Mucosa of gallbladder (tissue), 1 donor: ENCODE measurements at regions not wholly inside any gene's neighbourhood (a gene's known extent, or its start where the extent isn't known, plus 50 kb on each side); places are given as distances from the start of the nearest gene placed in this dataset.
"Not testable (repeated sequence)": the region's sequence is repeated elsewhere in the genome, so short reads cannot be mapped to it uniquely, and the experiment has no call there.

Experiments used
- DNase-seq: peaks from one replicate; pipeline ENCODE4 v3.0.0-alpha.2; 2020; ENCODE audit warnings: low spot score
- donor health status: DM: no; HTN: no; CAD: no.

DNA sequence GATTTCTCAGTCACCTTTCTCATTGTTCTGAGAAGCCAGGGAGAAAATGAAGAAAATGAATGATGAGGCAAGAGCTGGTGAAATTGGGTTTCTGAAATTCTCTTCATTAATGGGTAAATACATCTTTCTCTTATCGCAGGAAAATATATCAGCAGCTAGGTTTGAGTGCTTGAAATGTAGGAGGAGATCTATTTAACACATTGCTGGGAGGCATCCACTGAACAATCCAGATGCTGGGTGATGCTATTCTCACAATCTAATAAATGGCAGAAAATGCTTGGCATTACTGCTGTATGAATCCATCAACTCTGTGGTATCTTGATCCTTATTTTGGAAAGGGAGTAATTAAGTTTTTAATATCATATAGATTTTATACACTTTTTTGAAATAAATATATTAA is 199.6 kb upstream of the LRP1B start:
- no peak for DNase-seq

DNA sequence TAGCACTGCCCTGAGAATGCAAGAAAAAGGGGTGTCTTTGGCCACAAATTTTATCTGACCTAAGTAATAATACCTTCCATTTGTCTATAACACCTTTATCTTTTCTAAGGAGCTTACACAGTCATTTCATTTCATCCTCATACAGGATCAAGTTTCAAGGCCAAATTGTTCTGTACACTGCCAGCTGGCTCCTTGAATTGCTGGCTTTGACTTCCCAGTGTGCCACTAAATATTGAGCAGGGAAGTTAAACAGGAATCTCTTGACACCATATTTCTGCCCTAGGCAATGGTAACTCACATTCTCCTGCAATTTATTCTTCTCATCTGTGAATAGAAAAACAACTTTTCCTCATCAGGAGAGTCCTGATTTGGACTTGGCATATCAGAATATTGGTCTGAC is 195.1 kb upstream of the LRP1B start:
- peak; percentile 13 for DNase-seq

DNA sequence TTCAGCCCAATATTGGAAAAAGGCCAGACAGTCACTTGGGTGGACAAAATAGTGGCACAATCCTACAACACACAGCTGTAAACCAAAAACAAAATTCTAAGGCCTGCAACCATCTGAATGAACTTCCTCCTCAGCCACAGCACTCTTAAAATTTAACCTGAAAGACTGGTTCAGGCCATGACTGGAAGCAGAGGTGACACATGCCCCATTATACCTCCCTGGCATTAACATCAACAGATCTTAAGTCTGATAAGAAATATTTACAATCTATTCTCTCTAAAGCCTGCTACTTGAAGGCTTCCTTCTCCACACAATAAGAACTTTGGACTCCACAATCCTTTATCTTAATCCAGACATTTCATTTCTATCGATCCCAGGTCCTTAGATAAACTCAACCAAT is 192.4 kb upstream of the LRP1B start:
- DNase-seq: peak; percentile 55

DNA sequence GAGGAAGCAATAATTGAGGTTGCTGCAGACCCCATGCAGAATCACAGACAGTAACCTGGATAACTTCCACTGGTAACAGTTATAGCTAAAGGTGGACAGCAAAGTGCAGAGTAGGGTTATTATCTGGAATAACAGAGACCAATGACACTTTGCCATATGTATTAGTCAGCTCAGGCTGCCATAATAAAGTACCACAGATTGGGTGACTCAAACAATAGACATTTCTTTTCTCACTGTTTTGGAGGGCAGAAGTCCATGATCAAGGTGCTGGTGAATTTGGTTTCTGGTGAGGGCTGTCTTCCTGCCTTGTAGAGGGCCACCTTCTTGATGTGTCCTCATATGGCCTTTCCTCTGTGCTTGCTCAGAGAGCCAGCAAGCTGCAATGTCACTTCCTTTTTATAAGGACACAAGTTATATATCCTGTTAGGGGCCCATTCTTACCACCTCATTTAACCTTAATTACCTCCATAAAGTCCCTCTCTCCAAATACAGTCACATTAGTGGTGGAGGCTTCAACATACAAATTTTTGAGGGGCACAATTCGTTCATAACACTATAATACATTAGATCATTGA is 191.0 kb upstream of the LRP1B start:
- no peak for DNase-seq

DNA sequence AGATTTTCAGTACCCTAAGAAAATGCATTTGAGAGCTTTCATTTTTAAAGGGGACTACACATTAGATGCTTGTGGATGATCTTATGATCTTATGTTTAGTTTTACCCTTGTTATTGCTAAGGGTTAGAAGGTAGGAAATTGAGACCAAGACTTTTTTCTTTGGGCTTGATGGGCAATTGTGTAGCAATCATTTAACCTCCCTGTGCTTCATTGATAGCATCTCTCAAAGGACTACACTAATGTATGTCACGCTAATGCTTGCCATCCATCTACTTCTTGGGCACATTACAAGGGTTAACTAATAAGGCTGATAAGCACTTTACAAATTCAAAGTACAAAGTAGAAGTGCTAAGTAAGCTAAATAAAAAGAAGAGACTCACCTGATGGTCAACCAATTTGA is 189.3 kb upstream of the LRP1B start:
- no peak for DNase-seq

DNA sequence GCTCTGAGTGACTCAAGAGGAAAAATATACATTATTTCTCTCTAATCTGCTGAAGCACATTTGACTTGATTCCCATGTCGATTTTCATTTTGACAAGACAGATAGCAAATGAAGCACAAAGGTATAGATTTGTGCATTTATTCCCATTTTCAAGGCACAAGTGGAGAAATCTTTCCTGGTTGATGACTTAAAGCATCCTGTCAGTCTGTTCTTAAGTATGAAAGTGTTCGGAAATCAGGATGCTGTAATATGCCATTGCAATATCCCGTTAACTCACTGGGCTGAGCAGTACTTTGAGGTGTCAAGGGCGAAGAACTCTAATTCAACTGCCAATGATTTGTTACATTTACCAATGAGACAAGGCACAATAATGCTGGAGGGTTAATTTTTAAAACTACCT is 185.2 kb upstream of the LRP1B start:
- DNase-seq: no peak

DNA sequence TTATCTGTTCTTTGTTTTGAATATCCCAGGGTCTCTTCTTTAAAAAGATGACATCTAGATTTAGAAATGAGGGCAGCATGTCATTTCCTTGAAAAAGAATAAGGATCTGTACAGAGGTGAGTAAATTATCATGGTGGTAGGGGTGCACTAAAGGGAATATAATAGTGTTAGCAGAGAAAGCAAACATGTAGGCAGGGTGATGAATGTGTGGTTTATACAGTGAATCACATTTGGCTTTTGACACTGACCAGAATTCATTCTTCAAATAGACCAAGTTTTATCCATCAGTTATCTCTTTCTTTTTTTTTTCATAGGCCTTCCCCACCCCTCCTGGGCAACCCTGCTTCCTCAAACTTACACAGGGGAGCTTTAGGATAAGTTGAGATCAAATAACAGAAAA is 184.5 kb upstream of the LRP1B start:
- DNase-seq: no peak

DNA sequence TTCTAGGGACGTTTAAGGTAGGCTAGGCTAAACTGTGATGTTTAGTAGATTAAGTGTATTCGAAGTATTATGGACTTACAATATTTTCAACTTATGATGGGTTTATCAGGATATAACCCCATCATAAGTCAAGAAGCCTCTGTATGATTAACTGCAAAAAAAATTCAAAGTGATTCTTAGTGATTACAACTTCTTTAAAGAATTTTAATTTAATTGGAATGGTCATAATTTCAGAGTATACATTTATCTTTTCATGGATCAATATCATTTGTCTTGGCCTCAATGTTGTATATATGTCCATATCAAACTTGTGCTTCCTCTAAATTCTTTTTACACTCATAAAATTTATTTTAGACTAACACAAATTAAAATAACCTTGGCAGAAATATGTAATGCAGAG is 183.3 kb upstream of the LRP1B start:
- DNase-seq: no peak

DNA sequence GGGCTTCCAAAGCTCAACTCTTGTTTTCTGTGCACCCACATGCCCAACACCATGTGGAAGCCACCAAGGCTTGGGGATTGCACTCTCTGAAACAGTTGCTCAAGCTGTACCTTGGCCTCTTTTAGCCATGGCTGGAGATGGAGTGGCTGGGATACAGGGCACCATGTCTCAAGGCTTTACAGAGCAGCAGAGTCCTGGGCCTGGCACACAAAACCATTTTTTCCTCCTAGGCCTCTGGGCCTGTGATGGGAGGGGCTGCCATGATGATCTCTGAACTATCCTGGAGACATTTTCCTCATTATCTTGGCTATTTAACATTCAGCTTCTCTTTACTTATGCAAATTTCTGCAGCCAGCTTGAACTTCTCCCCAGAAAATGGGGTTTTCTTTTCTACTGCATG is 179.7 kb upstream of the LRP1B start:
- no peak for DNase-seq

DNA sequence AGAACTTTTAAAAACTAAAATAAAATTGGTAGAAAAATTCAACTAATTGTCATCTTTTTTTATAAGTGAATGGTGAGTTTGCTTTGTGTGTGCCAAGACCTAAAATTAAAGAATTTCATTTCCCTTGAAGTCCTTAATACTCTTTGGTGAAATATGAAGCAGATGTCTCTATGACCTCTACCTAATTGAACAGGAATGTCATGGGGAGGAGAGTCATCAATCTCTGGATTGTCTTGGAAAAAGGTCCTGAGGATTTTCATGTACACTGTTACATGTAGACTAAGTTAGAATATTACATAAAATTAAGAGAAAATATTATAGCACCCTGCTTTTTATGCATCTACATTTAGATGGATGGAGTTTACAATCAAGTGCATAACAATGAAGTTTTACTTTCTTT is 177.9 kb upstream of the LRP1B start:
- DNase-seq: no peak

DNA sequence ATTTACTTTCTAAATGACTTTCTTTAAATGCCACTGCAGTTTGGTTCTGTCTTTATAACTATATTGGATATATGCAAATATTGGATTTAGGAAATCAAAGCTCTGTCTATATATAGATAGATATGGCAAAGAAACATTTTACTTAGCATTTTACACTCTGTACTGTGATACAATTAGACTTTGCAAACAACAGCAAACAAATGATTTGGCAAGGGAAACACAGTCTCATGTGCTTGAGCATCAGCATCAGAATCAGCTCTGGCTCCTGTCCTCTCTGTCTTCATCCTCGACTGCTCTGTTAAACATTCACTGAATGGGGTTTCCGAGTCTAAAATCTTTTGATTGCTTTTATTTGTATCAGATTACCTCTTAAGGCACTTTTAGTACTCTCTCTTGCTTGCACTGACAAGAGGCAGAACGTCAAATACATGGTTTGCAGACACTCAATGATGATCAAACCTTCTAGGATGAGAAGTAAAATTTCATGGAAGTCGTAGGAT is 176.8 kb upstream of the LRP1B start:
- DNase-seq: no peak

DNA sequence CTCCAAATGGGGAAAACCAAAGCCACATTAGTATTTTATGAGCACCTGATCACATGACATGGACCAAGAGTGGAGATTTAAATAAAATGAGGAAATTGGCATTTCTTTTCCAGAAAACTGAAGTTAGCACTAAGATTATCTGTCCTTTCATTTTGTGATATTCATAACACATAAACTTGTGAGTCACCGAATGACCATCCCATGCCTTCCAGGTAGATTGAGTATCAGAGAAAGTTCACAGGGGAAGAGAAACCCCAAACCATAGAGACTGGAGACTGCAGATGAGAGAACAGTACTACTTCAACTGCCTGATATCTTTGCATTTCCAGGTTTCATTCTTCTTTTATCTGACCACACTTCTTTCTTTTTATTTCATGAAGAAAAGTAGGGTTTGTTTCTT is 176.3 kb upstream of the LRP1B start:
- no peak for DNase-seq

DNA sequence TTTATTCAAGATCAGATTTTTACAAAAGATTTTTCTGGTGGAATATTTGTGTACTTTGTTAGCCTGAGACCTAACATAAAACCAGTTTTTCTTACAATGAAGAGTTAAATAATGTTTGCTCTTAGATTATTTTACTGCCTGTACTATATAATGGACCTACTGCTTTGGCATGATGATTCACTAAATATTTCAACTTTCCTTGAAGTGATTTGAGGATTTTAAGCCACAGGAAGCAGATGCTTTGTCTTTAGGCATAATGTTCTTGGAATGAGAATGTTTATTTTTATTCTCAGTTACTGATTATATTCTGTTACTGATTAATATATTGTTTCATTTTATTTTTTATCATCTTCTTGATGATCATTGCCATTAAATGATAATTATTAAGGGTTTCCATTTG is 175.3 kb upstream of the LRP1B start:
- DNase-seq: no peak

DNA sequence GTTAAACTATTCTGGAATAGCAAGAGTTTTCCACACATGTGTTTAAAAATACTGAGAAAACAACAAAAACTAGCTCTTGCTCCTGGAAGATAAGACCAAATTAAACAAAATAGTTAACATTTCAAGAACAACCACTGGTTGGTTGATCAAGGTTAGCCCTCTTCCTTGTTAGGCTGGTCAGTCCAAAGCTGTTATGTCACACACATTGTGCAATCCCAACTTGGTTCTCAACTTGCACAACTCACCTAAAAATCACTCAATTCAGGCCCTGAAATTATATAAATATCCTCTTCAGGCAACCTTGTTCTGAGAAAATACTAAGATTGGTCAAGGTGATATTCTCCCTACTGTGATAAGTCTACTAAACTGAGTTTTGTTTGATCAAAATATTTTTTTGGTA is 169.7 kb upstream of the LRP1B start:
- DNase-seq: no peak

DNA sequence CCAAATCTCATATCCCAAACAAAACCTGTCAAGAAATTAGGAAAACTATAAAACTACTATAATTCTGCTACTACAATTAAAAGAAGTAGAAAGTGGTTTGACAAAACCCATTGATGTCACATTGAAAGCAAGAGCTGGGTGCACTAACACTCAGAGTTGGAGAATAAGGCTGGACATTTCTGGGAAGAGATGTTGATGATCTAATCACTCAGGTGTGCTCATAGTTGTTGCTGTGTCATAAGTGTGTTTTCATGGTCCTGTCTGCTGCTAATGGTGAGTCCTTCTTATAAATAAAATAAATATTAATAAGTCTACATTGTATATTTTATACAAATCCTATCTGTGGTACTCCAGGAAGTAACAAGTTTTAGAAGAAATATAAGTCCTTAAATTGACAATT is 168.2 kb upstream of the LRP1B start:
- DNase-seq: no peak

DNA sequence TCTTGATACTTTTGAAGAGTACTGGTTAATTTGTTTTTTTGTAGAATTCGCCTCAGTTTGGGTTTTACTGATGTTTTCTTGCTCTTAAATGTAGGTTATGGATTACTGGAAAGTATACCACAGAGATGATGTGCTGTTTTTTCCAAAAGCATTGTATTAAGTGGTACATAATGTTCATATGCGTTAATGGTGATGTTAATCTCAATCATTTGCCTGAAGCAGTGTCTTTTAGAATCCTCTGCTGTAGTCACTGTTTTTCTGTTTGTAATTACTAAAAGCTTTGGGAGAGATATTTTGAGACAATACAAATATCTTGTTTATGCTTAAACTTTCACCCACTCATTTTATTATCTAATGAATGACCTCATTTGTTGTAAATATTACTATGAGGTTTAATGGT is 163.4 kb upstream of the LRP1B start:
- no peak for DNase-seq

DNA sequence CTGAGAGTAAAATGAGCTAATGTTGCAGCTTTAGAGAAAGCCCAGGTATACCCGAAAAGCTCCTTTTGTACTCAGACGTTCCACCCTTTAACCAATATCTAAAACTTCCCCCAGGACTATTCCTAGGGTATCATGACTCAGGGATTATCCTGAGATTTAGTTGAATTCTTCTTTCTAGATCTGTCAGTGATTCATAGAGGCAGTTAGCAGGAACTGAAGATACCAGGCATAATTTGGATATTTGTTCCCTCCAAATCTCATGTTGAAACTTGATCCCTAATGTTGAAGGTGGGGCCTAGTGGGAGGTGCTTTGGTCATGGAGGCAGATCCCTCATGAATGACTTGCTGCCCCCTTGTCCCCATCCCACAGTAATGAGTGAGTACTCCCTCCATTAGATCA is 161.2 kb upstream of the LRP1B start:
- DNase-seq: no peak

DNA sequence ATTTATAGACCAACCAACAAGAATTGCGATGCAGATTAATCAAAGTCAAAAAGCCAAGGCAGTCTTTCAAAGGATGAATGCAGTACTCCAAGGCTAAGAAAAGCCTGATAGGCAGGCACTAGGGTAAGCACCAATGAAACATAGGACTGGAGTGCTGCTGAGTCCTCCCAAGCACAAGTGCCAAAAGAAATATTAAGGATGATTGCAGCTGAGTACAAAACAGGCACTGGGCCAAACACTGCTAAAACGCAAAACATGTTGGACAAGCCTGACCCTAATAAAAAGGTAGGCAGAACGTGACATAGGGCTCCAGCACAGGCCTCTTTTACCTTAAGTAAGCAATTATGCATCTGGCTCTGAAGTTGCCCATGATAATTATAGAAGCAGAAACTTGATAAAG is 160.1 kb upstream of the LRP1B start:
- no peak for DNase-seq

DNA sequence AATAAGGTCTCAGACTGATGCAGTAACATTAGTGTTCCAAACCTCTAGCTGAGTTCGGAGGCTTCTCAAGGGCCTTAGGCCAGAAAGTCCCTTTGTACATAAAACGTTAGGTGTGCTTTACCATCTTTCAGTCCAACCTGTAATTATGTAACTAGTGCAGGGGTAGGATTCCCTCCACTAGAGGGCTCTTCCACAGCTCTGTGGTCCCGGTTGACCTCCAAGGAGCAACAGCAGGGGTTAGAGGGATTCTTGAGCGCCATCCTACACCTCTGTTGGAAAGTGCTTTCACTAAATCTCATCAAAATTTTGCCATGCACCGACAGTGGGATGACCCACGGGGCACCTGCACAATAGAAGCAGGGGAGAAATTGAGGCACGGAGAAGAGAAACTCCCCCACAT is 155.8 kb upstream of the LRP1B start:
- no peak for DNase-seq

DNA sequence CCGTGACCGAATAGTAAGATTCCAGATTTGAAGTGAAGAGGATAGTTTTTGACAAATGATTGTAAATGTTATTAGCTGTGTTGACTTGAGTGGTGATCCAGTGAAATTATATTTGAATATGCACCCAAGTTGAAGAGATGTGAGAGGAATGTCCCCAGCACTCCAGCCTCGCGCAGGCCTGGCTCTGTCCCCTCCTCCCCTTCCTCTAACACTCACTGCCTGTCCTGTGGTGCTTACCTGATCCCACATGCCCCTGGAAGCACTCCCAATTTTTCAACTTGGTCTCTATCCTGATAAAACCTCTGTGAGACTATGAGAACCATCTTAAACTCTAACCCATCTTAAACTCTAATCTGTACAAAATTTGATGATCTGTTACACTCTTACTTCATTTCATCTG is 154.7 kb upstream of the LRP1B start:
- no peak for DNase-seq

DNA sequence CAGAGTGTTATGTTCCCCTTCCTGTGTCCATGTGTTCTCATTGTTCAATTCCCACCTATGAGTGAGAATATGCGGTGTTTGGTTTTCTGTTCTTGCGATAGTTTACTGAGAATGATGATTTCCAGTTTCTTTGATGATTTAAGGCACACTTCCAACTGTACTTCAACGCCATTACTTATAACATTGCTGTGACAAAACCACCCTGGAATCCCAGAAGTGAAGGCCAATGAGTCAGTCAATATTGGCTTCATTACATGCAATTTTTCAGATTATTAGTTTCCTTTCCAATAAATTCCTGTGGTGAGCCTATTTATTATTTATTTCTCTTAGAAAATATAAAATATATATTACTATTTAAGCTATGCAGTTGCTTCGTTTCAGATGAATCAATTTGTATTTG is 153.5 kb upstream of the LRP1B start:
- not testable (repeated sequence) for DNase-seq

DNA sequence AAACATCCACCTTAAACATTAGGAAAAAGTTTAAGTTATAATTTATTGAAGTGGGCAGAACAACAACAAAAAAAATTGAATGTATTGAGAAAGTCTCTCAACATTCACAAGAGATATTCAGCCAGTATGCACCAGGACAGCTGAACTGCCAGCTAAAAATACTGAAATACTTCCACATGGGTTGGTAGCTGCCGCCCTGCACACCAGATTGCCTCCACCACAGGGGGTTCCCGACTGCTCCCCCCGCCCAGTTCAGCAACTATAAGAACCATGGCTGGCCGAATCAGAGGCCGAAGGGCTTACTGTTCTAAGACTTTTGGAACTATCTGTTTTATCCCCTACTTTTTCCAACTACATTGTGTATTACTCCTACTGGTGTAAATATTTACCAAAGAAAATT is 150.0 kb upstream of the LRP1B start:
- no peak for DNase-seq

DNA sequence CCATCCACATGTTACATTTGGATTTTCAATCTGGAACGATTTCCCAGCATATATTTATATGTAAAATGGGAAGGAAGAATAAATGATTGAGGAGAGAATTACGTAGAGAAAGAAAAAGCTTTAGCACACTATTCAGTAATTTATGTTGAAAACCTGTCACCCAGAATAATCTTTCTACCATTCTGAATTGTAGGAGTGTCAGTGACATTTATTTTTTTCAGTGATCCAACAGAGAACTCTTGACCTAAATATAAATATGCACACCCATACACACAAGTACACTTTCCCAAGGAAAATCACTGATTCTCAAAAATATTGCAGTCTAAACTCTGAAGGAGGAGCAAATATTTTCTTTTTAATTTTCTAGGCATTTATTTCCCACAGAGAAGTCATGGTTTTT is 140.2 kb upstream of the LRP1B start:
- DNase-seq: no peak

DNA sequence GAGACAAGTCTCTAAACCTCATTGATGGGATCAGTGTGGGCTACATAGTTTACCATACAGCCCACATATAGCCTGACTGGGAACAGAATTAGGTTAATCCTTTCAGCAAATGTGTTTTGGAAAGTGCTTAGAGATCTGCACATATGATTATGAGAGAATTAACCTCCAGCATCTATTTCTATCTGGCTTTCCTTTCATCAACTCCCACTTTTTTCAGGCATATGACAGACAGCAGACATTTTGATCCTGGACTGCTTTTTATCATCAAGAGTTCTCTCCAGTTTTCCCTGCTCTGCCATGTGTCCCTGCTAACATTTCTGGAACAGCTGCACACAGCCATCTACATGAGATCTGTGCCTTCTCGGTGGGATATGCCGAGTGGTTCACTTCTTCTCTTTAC is 139.5 kb upstream of the LRP1B start:
- DNase-seq: no peak

DNA sequence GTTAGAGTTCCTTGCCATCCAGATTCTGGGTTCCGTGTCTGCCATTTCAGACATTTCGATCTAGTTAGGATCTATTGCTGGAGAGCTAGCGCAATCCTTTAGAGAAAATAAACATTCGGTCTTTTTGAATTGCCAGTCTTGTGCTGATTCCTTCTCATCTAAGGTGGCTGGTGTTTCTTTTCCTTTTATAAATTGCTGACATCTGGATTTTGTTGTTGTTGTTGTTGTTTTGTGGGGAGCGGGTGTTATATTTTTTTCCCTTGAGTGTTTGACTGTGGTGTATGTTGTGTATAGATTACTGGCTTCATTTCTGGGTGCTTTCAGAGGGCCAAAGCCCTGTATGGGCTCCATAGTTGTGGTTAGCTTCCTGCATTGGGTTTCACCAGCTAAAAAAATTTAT is 128.5 kb upstream of the LRP1B start:
- no peak for DNase-seq
